PFSK-1 (cell line): ENCODE measurements at regions not wholly inside any gene's neighbourhood (a gene's known extent, or its start where the extent isn't known, plus 50 kb on each side); places are given as distances from the start of the nearest gene placed in this dataset.

Experiments
- FOXP2 ChIP-seq: optimal IDR thresholded peaks from 2 replicates; pipeline ENCODE3; 2011; ENCODE audit warnings: borderline replicate concordance, control low read depth, inconsistent platforms; ENCODE audit not compliant: insufficient read depth; ENCODE audit errors: extremely low read length, extremely low read depth
- POLR2AphosphoS5 ChIP-seq: IDR thresholded peaks from 2 replicates; pipeline ENCODE4 v1.6.1; 2012; ENCODE audit warnings: low read depth, mild to moderate bottlenecking, control low read depth, low read length, moderate library complexity
- SIN3A ChIP-seq: IDR thresholded peaks from 2 replicates; pipeline ENCODE4 v1.6.1; 2012; ENCODE audit warnings: mild to moderate bottlenecking, low read length, moderate library complexity, borderline replicate concordance; ENCODE audit not compliant: insufficient read depth
- TAF1 ChIP-seq: IDR thresholded peaks from 2 replicates; pipeline ENCODE4 v1.6.1; 2012; ENCODE audit warnings: low read length, control low read depth, borderline replicate concordance; ENCODE audit not compliant: insufficient read depth
- TF ChIP-seq, protein P1 (sequence below), 2 experiments: IDR thresholded peaks; 2 replicates each; pipeline versions ENCODE4 v1.6.1 to v1.8.0; 2011 to 2012; ENCODE audit warnings: low read depth in 2 of 2, low read length in 2 of 2, control low read depth in 1 of 2, inconsistent platforms in 1 of 2, mild to moderate bottlenecking in 1 of 2, moderate library complexity in 1 of 2; ENCODE audit not compliant: insufficient read depth in 1 of 2

GRCh38 chr17:6328279-6328678 is 106.6 kb downstream of the AIPL1 start:
- TF ChIP-seq POLR2AphosphoS5: no peak
- TF ChIP-seq SIN3A: no peak
- TF ChIP-seq, protein P1, sequence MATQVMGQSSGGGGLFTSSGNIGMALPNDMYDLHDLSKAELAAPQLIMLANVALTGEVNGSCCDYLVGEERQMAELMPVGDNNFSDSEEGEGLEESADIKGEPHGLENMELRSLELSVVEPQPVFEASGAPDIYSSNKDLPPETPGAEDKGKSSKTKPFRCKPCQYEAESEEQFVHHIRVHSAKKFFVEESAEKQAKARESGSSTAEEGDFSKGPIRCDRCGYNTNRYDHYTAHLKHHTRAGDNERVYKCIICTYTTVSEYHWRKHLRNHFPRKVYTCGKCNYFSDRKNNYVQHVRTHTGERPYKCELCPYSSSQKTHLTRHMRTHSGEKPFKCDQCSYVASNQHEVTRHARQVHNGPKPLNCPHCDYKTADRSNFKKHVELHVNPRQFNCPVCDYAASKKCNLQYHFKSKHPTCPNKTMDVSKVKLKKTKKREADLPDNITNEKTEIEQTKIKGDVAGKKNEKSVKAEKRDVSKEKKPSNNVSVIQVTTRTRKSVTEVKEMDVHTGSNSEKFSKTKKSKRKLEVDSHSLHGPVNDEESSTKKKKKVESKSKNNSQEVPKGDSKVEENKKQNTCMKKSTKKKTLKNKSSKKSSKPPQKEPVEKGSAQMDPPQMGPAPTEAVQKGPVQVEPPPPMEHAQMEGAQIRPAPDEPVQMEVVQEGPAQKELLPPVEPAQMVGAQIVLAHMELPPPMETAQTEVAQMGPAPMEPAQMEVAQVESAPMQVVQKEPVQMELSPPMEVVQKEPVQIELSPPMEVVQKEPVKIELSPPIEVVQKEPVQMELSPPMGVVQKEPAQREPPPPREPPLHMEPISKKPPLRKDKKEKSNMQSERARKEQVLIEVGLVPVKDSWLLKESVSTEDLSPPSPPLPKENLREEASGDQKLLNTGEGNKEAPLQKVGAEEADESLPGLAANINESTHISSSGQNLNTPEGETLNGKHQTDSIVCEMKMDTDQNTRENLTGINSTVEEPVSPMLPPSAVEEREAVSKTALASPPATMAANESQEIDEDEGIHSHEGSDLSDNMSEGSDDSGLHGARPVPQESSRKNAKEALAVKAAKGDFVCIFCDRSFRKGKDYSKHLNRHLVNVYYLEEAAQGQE (IDR thresholded peaks at IDR 0.05; ENCODE audit: insufficient read depth in 1 of 2, low read depth in 2 of 2, low read length in 2 of 2): no peak
- no peak for TF ChIP-seq FOXP2

GRCh38 chr17:6327007-6327406 is 107.9 kb downstream of the AIPL1 start:
- TF ChIP-seq POLR2AphosphoS5: no peak
- no peak for TF ChIP-seq SIN3A
- TF ChIP-seq, protein P1 (IDR thresholded peaks at IDR 0.05; ENCODE audit: insufficient read depth in 1 of 2, low read depth in 2 of 2, low read length in 2 of 2): no peak
- TF ChIP-seq FOXP2: no peak
- TF ChIP-seq TAF1: no peak

DNA sequence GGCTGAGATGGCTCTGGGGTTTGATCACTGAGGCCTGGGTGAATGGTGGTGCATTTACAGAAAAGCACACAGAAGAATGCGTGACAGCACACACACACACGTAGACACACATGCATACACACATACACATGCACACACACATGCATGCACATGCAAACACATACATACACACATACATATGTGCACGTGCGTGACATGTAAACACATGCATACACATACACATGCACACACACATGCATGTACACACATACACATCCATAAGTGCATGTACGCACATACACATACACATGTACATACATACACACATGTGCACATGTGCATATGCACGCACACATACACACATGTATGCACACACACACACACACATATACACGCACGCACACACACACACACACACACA is 108.4 kb downstream of the AIPL1 start:
- no peak for TF ChIP-seq POLR2AphosphoS5
- no peak for TF ChIP-seq TAF1
- no peak for TF ChIP-seq FOXP2
- no peak for TF ChIP-seq SIN3A
- TF ChIP-seq, protein P1 (IDR thresholded peaks at IDR 0.05; ENCODE audit: insufficient read depth in 1 of 2, low read depth in 2 of 2, low read length in 2 of 2): no peak

GRCh38 chr17:6325741-6326140 is 109.2 kb downstream of the AIPL1 start:
- TF ChIP-seq POLR2AphosphoS5 (no peak), SIN3A (no peak), FOXP2 (no peak)
- TF ChIP-seq, protein P1 (IDR thresholded peaks at IDR 0.05; ENCODE audit: insufficient read depth in 1 of 2, low read depth in 2 of 2, low read length in 2 of 2): no peak

- TF ChIP-seq, protein P1 (IDR thresholded peaks at IDR 0.05; ENCODE audit: insufficient read depth in 1 of 2, low read depth in 2 of 2, low read length in 2 of 2): no peak
- TF ChIP-seq POLR2AphosphoS5 (no peak), FOXP2 (no peak), SIN3A (no peak), TAF1 (no peak)
Observed at GRCh38 chr17:6325051-6325450, 109.9 kb downstream of the AIPL1 start.
